GM18498 (cell line): ENCODE measurements at regions not wholly inside any gene's neighbourhood (a gene's known extent, or its start where the extent isn't known, plus 50 kb on each side); places are given as distances from the start of the nearest gene placed in this dataset.

Experiments
- ATAC-seq: cut with Tn5 transposase; IDR thresholded peaks from one replicate; pipeline ENCODE4 v1.9.1; 2021; ENCODE audit warnings: mild to moderate bottlenecking, moderate library complexity; ENCODE audit not compliant: unreplicated experiment

DNA sequence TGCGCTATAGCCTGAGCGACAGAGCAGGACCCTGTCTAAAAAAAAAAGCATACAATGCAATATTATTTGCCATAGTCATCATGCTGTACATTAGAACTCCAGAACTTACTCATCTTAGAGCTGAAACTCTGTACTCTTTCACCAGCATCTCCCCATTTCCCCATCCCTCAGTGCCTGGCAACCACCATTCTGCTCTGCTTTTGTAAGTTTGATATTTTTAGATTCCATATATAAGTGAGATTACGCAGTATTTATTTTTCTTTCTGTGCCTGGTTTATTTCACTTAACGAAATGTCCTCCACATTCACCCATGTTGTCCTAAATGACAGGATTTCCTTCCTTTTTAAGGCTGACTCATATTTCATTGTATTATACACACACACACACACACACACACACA, 121.8 kb downstream of the BBS10 start:
- no peak for ATAC-seq

DNA sequence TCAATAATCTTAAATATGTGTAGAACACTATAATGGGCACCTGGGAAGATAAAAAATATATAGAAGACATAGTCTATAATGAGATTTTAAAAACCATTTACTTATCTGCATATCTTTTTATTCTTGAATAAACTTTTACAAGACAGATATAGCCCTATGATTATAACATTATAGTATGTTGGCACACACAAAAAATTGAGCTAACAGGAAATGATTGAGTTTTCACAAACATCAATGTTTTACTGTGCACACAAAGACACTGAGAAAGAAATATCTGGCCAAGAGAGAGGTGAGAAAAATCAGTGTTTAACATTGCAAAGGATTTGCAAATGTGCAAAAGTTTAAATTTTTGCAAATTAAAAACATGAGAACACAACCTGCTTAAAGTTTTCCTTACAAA, 124.3 kb downstream of the BBS10 start:
- no peak for ATAC-seq

DNA sequence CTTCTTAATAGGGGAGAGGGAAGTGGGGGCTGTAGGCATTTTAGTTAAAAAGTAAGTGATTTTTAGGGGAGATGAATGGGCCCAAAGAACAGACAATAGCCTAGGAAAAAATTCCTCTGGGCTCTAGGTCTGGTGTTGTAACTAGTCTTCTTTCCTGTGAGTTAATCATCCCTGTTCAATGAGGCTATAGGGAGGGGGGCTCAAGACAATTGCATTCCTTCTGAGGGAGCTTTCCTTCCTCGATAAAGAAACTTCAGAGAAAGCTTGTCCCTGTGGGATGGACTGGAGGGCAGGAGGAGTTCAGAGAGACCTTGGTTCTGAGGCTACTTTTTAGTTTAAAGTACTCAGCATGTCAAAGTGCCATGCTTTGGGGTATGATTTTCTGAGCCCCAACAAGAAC, 127.2 kb downstream of the BBS10 start:
- ATAC-seq = no peak

DNA sequence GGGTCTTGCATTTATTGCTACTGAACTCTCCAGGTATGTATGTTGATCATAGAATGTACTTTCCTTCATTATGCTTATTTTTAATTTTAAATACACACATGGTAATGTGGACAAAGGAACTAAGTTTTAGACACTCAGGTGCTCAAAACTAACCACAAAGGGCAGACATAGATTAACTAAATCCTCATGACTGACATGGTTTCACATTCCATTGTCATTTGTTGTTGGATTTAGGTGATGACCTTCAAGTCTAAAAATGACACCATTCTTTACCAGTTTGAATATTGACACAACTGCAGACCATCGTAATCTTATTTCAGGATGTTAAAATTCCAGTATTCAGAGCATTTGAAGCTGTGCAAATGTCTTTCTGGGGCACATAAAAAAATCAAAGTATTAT, 128.4 kb downstream of the BBS10 start:
- no peak for ATAC-seq

DNA sequence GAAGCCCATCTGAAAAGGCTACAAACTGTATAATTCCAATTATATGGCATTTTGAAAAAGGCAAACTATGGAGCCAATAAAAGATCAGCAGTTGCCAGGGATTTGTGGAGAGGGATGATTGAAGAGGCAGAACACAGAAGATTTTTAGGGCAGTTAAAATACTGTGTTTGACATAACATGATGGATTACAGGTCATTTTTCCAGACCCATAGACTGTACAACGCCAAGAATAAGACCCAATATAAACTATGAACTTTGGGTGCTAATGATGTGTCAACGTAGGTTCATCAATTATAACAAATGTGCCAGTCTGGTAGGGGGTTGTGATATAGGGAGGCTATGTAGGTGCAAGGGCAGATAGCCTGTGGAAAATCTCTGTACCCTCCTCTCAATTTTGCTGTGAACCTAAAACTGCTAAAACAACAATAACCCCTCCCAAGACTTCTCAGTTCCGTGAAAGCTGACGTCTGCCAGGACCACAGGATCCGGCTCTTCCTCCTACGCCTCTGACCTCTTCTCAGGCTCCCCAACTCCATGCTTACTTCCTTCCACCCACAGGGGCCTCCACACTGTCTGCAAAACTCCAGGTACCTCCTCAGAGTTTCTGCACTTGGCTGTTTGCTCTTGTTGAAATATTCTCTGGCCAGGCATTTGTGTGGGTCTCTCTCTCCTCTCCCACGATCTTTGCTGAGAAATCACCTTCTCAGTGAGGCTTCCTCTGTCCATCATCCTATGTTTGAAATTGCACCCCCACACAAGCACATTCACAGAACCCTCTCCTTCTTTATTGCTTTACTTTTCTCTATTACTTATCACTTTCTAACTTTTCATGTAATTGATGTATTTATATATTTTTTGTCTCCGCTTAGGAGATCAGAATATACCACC, 131.4 kb downstream of the BBS10 start:
- no peak for ATAC-seq

DNA sequence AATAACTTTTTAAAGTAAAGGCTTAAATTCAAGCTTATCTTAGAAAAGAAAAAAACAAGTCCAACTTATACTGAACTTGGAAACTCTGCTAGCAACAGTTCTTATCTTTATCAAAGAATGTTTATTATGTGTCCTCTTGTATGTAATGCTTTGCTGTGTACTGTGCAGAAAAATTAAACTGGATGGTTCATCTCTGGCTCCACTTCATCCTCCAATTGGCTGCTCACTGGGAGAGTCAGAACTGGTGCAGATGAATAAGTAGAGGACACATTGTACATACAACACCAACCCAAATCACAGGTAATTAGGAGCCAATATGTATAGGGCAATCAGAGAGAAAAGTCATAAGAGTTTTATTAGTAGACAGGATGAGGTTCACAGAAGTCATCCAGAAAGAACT, 123.6 kb upstream of the NAP1L1 start:
- no peak for ATAC-seq

DNA sequence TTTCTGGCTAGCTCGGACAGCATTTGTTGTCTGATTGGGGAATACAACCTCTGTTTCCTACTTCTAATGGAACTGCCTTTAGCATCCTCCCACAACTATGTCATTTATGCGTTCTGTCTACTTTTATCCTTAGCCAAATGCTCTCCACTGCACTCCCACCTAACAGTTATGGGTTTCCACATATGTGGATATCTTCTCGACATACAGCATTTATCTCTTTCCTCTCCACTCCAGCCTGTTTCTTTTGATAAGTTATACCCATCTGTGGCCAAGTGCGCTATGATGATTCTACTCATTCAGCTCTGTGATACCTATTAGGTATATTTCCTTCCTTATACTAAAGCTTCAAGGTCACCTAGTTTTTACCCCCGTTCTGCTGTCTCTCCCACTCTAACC, 122.2 kb upstream of the NAP1L1 start:
- no peak for ATAC-seq

DNA sequence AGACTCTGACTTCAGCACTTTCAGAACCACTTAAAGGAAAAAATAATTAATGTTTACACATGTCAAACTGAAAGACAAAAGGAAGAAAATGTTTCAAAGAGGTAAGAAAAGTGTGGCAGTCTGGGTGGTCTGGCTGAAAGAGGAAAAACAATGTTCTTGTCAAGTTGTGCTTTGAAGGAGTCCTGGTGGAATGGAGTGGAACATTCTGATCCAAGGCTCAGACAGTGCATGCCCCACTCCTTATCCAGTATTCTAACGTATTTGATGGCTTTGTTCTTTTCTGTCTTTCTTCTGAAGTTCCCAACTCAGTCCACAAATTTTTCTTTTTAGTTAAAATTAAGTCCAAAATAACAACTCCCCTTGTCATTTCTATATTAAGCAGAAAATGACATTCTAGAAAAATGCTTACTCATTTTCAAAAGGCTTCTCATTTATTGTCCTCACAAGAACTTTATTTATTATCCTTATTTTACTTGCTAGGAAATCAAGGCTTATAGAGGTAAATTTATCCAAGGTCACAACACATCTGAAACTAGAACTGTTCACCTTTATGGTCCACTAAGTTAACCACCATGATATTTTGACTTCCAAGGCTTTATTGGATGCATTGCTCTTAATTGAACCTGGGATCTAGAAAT, 121.7 kb upstream of the NAP1L1 start:
- ATAC-seq = no peak

DNA sequence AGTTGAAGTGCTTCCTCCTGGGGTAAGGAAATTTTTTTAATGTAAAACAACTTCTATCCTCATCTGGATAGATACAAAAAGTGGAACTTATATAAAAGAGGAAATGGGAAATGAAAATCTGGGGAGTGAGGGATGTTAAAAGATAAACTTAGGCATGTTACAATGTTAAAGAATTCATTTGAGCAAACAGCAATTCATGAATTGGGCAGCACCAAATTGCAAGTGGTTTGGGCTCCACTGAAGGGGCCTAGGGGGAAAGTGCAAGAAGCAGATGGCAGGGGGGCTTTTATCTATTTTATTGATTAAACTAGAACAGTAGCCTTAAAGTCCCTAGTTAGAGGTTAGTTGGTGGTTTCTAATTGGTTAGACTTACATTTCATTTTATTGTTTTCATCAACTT, 118.1 kb upstream of the NAP1L1 start:
- no peak for ATAC-seq

DNA sequence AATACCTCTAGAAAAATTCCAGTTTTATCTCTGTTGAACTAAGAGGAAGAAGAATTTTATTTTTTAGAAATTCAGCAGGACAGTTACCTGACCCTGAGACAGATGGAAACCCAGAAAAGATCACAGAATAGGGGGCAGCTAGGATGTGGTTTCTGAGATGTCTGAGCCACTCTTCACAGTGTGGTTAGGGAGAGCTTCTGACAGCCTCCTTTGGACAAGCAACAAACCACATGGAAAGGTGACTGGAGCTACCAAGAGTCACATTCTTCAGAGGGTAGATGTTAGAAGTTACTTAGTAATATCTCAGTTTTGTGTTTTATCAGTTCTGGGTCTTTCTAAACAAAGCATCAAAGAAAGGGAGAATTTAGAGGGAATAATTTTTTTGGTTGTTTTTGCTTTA, 117.3 kb upstream of the NAP1L1 start:
- no peak for ATAC-seq

DNA sequence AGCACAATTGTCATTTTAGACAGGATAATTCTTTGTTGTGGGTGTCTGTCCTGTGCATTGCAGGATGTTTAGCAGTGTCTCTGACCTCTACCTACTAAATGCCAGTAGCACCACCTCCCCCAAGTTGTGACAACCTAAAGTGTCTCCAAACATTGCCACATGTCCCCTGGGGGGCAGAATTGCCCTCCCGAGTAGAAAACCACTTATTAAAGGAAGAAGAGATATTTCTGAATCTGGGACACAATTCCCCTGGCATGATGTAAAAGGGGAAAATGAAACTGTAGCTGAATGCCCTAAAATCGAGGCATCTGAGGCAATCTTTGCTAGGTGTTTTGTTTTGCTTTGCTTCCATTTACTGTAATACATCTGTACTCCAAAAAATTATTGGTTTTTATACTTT, 116.8 kb upstream of the NAP1L1 start:
- no peak for ATAC-seq

DNA sequence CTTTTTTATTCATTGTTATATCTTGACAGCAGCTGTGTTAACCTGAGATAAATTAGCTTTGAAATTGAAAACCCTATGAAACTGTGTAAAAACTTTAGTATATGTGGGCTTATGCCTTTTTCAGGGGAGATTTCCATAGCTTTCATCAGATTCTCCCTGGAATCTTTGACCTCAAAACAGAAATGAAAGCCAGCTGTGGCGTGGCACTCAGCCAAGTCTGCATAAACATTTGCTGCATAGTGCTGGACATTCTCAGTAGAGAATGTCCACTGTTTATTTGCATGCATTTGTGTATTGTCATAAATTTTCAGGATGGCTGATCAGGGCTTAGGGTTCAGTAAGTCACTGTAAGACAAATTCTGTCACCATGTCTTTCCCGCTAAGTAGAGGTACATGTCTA, 115.3 kb upstream of the NAP1L1 start:
- ATAC-seq = no peak

DNA sequence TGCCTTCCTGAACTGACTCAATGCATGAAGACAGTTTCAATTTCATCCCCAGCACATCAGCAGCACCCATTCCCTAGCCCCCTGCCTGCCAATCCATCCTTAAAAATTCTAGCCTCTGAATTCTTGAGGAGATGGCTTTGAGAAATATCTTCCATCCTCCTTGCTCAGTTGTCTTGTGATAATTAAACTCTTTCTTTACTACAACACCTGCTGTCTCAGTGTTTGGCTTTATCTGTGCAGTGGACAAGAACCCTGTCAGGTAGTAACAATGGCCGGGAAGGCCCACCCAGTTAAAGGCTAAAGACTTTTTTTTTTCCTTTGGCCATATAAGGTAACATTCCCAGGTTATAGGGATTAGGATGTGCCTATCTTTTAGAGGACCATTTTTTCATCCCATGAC, 114.4 kb upstream of the NAP1L1 start:
- ATAC-seq = no peak

DNA sequence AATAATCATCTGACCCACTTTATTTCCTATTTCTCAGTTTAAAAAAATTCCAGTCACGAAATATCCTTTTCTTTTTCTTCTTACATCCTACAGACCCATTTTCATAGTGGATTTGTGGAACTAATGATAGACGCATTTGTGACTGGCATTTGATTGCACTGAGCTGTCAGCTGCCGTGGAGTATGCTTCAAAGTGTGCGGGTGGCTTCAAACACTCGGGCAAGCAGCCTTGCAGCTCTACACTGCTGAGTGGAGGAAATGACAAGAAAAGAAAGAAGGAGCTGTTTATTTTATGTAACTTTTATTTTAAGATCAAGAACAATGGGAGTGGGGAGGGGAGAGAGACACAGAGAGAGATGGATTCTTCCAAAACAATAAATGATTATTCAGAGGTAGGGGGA, 112.8 kb upstream of the NAP1L1 start:
- ATAC-seq = no peak

DNA sequence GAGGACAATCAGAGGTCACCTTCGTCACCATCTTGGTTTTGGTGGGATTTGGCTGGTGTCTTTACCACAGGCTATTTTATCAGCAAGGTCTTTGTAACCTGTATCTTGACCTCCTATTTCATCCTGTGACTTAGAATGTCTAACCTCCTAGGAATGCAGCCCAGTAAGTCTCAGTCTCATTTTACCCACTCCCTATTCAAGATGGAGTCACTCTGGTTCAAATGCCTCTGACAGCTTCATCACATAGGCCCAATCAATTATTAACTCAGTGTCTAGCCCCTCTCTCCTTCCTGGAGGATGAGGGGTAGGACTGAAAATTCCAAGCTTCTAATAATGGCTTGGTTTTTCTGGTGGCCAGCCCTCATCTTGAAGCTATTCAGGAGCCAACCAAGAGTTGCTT, 111.4 kb upstream of the NAP1L1 start:
- no peak for ATAC-seq

DNA sequence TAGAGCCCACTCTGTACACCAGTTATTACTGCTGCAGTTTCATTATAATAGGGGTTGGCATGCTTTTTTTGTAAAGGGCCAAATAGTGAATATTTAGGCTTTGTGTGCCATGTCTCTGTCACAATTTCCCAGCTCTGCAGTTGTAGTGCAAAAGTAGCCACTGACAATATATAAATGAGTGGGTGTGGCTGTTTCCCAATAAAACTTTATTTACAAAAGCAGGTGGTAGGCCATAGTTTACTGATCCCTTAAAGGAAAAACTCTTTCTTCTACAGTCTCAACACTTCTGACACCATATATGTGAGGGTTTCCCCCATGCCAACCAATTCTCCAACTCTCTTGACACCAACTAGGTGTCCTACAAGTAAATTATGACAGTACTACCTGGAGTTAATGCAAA, 110.2 kb upstream of the NAP1L1 start:
- no peak for ATAC-seq

DNA sequence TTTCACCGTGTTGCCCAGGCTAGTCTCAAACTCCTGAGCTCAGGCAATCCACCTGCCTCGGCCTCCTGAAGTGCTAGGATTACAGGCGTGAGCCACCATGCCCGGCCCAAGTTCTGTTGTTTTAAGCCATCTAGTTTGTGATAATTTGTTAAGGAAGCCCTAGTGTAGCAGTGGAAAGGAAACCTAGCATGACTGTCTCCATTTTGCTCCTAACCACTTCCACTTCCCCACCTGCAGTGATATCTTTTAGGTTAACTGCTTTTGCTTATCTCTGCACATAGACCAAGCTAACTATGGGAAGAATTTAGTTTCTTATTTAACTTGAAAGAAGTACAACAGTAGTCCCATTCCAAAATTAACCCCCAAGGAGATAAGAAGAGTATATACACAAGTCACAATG, 109.5 kb upstream of the NAP1L1 start:
- no peak for ATAC-seq

DNA sequence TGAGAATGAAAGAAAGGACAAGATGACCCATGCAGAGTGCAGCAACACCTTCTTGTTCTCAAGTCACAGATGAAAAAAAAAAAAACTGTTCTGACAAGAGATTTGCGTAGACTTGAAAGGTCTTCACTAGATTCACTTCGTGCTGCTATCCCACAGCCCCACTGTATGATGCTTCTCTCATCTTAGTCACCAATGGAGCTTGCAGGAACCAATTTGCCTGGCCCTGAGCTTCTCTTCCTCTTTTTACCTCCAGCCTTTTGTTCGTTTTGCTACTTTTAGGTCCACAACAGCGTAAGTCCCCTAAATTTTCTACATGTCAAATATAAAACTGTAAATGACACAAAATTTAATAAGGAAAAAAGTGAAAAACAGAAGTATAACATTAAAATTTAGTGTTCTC, 107.9 kb upstream of the NAP1L1 start:
- ATAC-seq = no peak

DNA sequence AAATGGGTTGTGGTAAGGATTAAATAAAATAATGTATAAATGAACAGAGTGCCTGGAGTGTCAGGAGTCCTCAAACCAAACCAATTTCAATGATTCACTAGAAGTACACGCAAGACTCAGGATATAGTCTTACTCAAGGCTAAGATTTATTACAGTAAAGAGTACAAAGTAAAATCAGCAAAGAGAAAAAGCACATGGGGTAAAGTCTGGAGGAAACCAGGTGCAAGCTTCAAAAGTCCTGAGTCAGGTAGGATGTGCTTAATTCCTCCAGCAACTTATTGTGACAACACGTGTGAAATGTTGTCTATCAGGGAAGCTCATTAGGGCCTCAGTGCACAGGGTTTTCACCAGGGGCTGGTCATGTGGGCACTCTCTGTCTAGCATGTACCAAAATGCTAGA, 105.8 kb upstream of the NAP1L1 start:
- no peak for ATAC-seq

DNA sequence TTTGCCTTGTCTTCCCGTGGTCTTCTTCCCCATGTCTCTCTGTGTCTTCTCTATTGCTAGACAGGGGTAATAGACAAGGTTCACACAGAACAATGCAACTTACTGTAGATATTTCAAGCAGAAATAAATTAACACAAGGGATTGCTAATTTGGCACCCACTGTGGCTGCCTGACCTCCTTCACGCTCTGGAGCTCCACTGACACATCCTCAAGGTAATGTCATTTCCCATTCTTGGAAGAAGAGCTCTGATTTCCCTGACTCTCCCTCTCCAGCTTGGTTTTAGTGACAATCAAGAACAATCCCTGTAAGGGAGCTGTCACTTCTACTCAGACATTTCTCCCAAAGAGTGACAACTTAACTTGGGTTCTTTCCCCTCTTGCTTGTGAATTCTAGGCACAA, 105.4 kb upstream of the NAP1L1 start:
- no peak for ATAC-seq

DNA sequence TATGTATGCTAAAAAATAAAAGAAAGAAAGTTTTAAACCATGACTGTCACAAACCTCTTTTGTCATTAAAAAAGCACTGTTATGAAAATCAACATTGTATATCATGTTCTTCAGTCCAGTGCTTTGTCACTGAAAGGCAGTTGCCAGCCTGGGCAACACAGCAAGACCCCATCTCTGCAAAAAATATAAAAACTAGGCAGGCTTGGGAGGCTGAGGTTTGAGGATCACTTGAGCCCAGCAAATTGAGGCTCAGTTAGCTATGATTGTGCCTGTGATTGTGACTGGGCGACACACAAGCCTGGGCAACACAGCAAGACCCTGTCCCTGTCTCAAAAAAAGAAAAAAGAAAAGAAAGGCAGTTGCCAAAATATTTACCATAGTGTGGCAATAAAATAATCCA, 102.7 kb upstream of the NAP1L1 start:
- no peak for ATAC-seq

DNA sequence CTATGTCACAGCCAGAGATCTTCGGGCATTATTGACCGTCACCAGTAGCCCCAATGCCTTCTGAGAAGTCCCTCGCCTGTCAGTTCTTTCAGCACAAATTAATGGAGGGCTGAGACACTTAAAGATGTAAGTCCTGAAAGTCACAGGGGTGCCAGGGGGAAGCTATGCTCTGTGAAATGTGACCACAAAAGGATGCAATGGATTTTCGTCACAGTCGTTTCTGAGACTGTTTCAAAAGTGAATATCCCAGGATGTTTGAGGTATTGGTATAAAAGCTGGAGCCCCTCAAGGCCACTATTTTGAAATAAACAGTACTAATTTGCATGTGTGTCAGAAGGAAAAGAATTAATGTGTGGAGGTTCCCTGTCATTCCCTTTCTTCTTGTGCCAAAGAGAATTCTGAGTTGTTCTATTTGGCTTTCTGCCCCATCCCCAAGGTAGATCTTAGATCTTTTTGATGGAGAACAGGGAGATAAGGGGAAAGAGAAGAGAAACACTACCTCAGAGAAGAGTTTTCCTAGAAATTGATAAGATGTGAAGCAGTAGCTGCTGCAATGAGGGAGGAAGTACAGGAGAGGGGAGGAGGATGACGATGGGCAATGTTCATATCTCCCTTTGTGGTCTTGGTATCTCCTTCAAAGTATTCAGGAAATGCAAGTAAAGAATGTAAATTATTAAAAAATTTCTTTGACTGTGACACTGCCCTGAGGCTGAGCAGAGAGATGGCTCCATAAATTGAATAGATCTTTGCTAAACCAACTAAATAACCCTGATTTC, 101.8 kb upstream of the NAP1L1 start:
- ATAC-seq = no peak
